B cell (primary cell): ENCODE measurements at regions not wholly inside any gene's neighbourhood (a gene's known extent, or its start where the extent isn't known, plus 50 kb on each side); places are given as distances from the start of the nearest gene placed in this dataset.

Source experiments
- ATAC-seq: fragments of 200-7000 bp; cut with Tn5 transposase; one replicate; pipeline ENCODE4 v1.10.0; 2021; ENCODE audit warnings: low read depth, mild to moderate bottlenecking, moderate number of reproducible peaks, moderate library complexity
- CTCF ChIA-PET: fragments of 350-600 bp; sonication (Branson Sonifier 250); formaldehyde crosslinking; loops from one replicate; lab custom pipeline; 2021; ENCODE audit warnings: antibody characterized with exemption, inconsistent platforms; lab: Charles Lee
- POLR2A ChIA-PET: fragments of 350-600 bp; sonication (Branson Sonifier 250); formaldehyde crosslinking; loops from one replicate; lab custom pipeline; 2021; ENCODE audit warnings: antibody characterized with exemption; lab: Charles Lee
- DNase-seq: peaks from one replicate; pipeline ENCODE4 v3.0.0; 2013
- H2AFZ ChIP-seq: 2 replicates; pipeline ENCODE4 v1.6.1; 2012; ENCODE audit warnings: mild to moderate bottlenecking, low read depth, low read length; ENCODE audit not compliant: insufficient read depth, poor library complexity, severe bottlenecking
- H3K27ac ChIP-seq, 2 donors: 1 replicate in 1 of 2; 2 replicates in 1 of 2; pipeline ENCODE4 v1.5.1; 2012 to 2013; ENCODE audit warnings: low read length in 2 of 2, mild to moderate bottlenecking in 2 of 2, moderate library complexity in 1 of 2
- H3K27me3 ChIP-seq, 4 experiments: fragments of 200-600 bp in 1 of 4; sonication (generic) in 1 of 4; replicated peaks in 1 of 4; 1 replicate in 2 of 4; 2 replicates in 2 of 4; pipeline versions ENCODE4 v1.6.1 to v1.7.0; 2013 to 2016; ENCODE audit warnings: low read length in 3 of 4, mild to moderate bottlenecking in 2 of 4, mixed read lengths in 1 of 4, moderate library complexity in 1 of 4; ENCODE audit not compliant: insufficient read depth in 4 of 4, control insufficient read depth in 3 of 4; ENCODE audit errors: control extremely low read depth in 1 of 4
- H3K36me3 ChIP-seq, 2 experiments: replicated peaks in 1 of 2; 1 replicate in 1 of 2; 2 replicates in 1 of 2; pipeline versions ENCODE4 v1.6.1 to v1.7.1; 2013; ENCODE audit warnings: low read length in 1 of 2; ENCODE audit not compliant: insufficient read depth in 2 of 2, control insufficient read depth in 1 of 2; ENCODE audit errors: control extremely low read depth in 1 of 2, extremely low read depth in 1 of 2
- H3K4me1 ChIP-seq, 2 donors: fragments of 200-600 bp in 1 of 2; sonication (generic) in 1 of 2; 1 replicate in 1 of 2; 2 replicates in 1 of 2; pipeline versions ENCODE4 v1.5.1 to v1.6.1; 2013 to 2017; ENCODE audit warnings: low read length in 2 of 2; ENCODE audit not compliant: control insufficient read depth in 2 of 2, insufficient read depth in 2 of 2
- H3K4me2 ChIP-seq: replicated peaks from 2 replicates; pipeline ENCODE3; 2012; ENCODE audit warnings: mild to moderate bottlenecking, low read depth, low read length; ENCODE audit not compliant: poor library complexity, severe bottlenecking
- H3K4me3 ChIP-seq, 5 experiments: fragments of 200-600 bp in 1 of 5; sonication (generic) in 1 of 5; 1 replicate in 3 of 5; 2 replicates in 2 of 5; pipeline versions ENCODE4 v1.5.1 to v1.7.0; 2011 to 2016; ENCODE audit warnings: low read length in 4 of 5, mild to moderate bottlenecking in 4 of 5, low read depth in 2 of 5, control low read depth in 1 of 5, moderate library complexity in 1 of 5; ENCODE audit not compliant: insufficient read depth in 1 of 5; ENCODE audit errors: control extremely low read depth in 1 of 5, extremely low read depth in 1 of 5
- H3K79me2 ChIP-seq: fragments of 200-600 bp; sonication (generic); one replicate; pipeline ENCODE4 v1.6.0; 2016; ENCODE audit warnings: low read length; ENCODE audit not compliant: control insufficient read depth, insufficient read depth
- H3K9ac ChIP-seq: fragments of 200-600 bp; sonication (generic); 2 replicates; pipeline ENCODE4 v1.6.1; 2017; ENCODE audit warnings: mild to moderate bottlenecking, low read length, moderate library complexity
- H3K9me3 ChIP-seq, 3 donors: one replicate each; pipeline versions ENCODE4 v1.6.1 to v1.7.1; 2013; ENCODE audit warnings: low read length in 2 of 3; ENCODE audit not compliant: control insufficient read depth in 2 of 3, insufficient read depth in 1 of 3; ENCODE audit errors: control extremely low read depth in 1 of 3
- H4K20me1 ChIP-seq: 2 replicates; pipeline ENCODE4 v1.6.0; 2012; ENCODE audit warnings: mild to moderate bottlenecking, low read length; ENCODE audit not compliant: insufficient read depth, control insufficient read depth, poor library complexity, severe bottlenecking
- H3K27ac Mint-ChIP-seq: one replicate; pipeline ENCODE4 v1.8.0; 2021; ENCODE audit warnings: mixed read lengths
- H3K27me3 Mint-ChIP-seq: one replicate; pipeline ENCODE4 v1.8.0; 2021; ENCODE audit warnings: mixed read lengths
- H3K4me1 Mint-ChIP-seq: one replicate; pipeline ENCODE4 v1.8.0; 2021; ENCODE audit warnings: mixed read lengths
- H3K4me3 Mint-ChIP-seq: one replicate; pipeline ENCODE4 v1.8.0; 2021; ENCODE audit warnings: mixed read lengths
- H3K9me3 Mint-ChIP-seq: one replicate; pipeline ENCODE4 v1.8.0; 2022; ENCODE audit warnings: mixed read lengths; ENCODE audit not compliant: insufficient read depth
- EZH2 ChIP-seq: IDR thresholded peaks from 2 replicates; pipeline ENCODE4 v1.6.1; 2012; ENCODE audit warnings: borderline replicate concordance, low read depth, mild to moderate bottlenecking, moderate library complexity, low read length; ENCODE audit not compliant: insufficient read depth, poor library complexity, severe bottlenecking
- WGBS: methylation state at CpG from one replicate; pipeline ENCODE4 v1.1.5; 2013; ENCODE audit warnings: missing lambda C conversion rate; ENCODE audit not compliant: insufficient coverage; 5-methylcytosine and 5-hydroxymethylcytosine counted together
- intact Hi-C: fragments of 100-400 bp; cut with micrococcal nuclease; formaldehyde crosslinking; loops from one replicate; pipeline ENCODE4 v1.10.0; 2022
- TF ChIP-seq, protein P1 (sequence below): fragments of 200-600 bp; IDR thresholded peaks from one replicate; pipeline ENCODE4 v1.8.0; 2022; ENCODE audit warnings: antibody characterized with exemption, mild to moderate bottlenecking

GRCh38 chr9:14418941-14419937, 105.3 kb upstream of the NFIB start:
- ChIA-PET CTCF (interaction anchor here (0.6 to 1.7 kb wide), 4 partner anchors 10 to 350 kb away, joined by 3 to 6 read pairs (median 4); no protein-coding TSS in a partner anchor), POLR2A (interaction anchor here (0.7 kb wide), 1 partner anchor 450 kb away, joined by 5 read pairs; no protein-coding TSS in a partner anchor)
- Histone ChIP-seq H3K79me2 (no peaks in the 10 kb centered on the region), H3K4me1 (no peaks in the 10 kb centered on the region), H3K27ac (no peak overlapping the region), H3K9me3 (no peaks in the 10 kb centered on the region), H4K20me1 (no peaks in the 10 kb centered on the region), H3K36me3 (no peaks in the 10 kb centered on the region), H3K4me2 (no peak overlapping the region), H3K27me3 (no peaks in the 10 kb centered on the region), H3K4me3 (no peak overlapping the region), H2AFZ (no peak overlapping the region), H3K9ac (no peak overlapping the region)
- ATAC-seq (no peak), DNase-seq (no peak)
- H3K4me1 Mint-ChIP-seq = no peaks in the 10 kb centered on the region
- TF ChIP-seq EZH2 = no peak
- TF ChIP-seq, protein P1, sequence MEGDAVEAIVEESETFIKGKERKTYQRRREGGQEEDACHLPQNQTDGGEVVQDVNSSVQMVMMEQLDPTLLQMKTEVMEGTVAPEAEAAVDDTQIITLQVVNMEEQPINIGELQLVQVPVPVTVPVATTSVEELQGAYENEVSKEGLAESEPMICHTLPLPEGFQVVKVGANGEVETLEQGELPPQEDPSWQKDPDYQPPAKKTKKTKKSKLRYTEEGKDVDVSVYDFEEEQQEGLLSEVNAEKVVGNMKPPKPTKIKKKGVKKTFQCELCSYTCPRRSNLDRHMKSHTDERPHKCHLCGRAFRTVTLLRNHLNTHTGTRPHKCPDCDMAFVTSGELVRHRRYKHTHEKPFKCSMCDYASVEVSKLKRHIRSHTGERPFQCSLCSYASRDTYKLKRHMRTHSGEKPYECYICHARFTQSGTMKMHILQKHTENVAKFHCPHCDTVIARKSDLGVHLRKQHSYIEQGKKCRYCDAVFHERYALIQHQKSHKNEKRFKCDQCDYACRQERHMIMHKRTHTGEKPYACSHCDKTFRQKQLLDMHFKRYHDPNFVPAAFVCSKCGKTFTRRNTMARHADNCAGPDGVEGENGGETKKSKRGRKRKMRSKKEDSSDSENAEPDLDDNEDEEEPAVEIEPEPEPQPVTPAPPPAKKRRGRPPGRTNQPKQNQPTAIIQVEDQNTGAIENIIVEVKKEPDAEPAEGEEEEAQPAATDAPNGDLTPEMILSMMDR = no peak
- intact Hi-C loops = no loop called here
- no peaks in the 10 kb centered on the region for H3K9me3 Mint-ChIP-seq
- H3K4me3 Mint-ChIP-seq = no peak overlapping the region
- 86% methylated on average over 11 of the region's 16 CpGs for WGBS
- H3K27ac Mint-ChIP-seq = no peak overlapping the region
- no peaks in the 10 kb centered on the region for H3K27me3 Mint-ChIP-seq
